NCI-H1417 treated with DMSO at 0.1 percent for 48 hours (cell line): ENCODE measurements at regions not wholly inside any gene's neighbourhood (a gene's known extent, or its start where the extent isn't known, plus 50 kb on each side); places are given as distances from the start of the nearest gene placed in this dataset.
"Not testable (repeated sequence)": the region's sequence is repeated elsewhere in the genome, so short reads cannot be mapped to it uniquely, and the experiment has no call there.

Experiments used
- DNase-seq: peaks from one replicate; lab custom pipeline; 2025; lab: John Stamatoyannopoulos, UW

DNA sequence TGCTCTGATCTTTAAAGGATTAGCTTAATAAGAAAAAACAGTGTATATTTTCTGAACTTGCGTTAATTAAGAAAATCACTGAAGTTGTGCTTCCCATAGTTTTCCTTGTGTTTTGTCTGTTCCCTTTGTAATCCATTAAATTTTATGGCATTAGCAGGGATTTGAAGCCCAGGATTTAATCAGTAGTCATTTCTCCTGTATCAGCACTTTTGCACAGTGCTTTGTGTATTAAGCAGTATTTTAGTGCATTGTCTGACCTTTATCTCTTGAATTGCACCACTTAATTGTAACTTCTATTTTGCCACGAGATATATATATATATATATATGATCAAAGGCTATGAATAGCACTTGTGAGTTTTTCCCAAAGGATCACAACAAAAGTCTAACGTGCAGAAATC, 133.7 kb downstream of the S1PR1 start:
- DNase-seq, result no peak

GRCh38 chr1:101371259-101371658, 134.4 kb downstream of the S1PR1 start:
- no peak for DNase-seq

DNA sequence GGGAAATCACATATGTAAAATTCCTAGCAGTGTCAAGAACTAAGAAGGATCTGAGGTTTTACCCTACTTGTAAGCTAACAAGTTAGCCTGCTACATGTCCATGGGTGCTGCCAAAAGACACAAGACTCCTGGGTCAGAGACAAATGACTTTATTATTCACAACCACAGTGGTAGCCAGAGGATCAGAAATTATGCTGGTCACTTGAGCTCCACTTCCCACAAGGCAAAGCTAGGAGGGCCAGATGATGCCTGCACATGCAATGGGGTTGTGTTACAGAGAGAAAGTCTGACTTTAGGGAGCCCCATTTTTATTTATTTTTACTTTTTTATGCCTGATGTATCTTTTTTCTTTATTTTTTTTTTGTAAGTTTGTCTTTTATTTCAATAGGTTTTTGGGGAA, 136.8 kb downstream of the S1PR1 start:
- no peak for DNase-seq

DNA sequence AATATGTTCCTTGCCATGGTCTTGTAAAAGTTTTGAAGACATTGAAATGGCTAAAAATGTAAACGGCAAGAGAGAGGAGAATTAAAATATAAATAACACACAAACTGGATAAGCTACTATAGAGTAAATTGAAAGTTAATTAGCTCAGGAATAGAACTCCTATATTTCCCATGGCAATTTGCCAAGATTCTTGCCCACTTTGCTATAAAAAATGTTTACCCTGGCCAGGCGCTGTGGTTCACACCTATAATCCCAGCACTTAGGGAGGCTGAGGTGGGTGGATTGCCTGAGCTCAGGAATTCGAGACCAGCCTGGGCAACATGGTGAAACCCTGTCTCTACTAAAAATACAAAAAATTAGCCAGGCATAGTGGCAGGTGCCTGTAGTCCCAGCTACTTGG, 138.6 kb downstream of the S1PR1 start:
- DNase-seq, result not testable (repeated sequence)

GRCh38 chr1:101376121-101377083, 139.6 kb downstream of the S1PR1 start:
- no peak for DNase-seq

DNA sequence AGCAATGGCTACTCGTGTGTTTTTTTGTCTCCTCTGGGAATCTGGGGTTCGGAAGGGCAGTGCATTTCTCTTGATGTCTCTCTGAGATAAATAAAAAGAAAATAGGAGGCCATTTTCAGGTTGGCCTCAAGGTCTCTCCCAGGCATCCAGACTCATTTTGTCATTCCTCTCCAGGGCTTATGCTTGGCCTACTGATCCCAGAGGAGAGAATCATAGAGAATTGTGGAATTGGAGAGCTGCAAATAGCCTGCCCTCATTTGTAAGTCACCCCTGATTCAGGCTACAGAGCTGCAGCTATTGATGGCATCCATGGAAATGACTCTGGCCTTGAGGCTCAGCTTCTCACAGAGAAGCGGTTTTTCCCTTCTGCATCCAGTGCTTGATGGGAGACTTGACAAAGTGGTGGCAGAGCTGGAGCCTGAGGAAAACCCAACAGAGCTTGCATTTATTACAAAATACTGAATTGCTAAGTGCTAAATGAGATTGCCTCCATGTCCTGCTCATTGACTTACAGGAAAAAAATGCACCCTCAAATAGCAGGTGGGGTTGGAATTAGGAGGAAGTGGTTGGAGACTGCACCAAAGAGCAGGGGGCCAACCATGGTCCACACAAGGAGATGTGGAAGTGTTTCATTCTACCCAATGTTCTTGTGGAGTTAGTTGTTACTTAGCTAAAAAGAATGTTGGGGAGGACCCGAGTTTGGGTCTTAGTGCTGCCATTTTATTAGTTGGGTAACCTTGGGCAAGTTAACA, 140.4 kb downstream of the S1PR1 start:
- no peak for DNase-seq

DNA sequence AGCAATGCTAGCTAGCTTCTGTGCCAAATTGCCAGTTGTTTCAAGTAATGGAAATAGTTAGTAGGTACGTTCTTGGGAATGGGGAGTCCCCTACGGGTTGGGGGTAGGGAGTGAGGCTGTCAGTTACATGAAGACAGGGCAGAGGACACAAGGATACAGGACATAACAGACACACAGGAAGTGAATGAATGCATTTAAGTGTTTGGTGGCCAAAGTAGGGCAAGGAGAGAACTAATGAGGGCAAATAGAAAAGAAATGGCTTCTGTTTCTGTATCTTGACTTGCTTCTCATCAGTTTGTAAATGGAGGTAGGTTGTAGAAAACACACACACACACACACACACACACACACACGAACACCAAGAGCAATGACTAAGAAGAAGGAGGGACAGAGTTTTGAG, 142.2 kb downstream of the S1PR1 start:
- no peak for DNase-seq

- no peak for DNase-seq
Measured at GRCh38 chr1:101379950-101380349, 143.1 kb downstream of the S1PR1 start.

DNA sequence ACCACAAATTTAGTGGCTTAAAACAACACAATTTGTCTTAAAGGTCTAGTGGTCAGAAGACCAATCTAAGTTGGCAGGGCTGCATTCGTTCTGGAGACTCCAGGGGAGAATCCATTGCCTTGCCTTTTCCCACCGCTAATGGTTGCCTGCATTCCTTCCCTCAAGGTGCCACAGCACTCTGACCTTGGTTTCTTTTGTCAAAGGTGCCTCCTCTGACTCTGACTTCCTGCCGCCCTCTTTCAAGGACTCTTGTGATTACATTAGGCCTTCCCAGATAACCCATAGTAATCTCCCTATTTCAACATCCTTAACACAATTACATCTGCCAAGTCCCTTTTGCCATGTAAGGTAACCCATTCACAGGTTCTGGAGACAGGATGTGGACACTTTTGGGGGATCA, 145.3 kb downstream of the S1PR1 start:
- no peak for DNase-seq

DNA sequence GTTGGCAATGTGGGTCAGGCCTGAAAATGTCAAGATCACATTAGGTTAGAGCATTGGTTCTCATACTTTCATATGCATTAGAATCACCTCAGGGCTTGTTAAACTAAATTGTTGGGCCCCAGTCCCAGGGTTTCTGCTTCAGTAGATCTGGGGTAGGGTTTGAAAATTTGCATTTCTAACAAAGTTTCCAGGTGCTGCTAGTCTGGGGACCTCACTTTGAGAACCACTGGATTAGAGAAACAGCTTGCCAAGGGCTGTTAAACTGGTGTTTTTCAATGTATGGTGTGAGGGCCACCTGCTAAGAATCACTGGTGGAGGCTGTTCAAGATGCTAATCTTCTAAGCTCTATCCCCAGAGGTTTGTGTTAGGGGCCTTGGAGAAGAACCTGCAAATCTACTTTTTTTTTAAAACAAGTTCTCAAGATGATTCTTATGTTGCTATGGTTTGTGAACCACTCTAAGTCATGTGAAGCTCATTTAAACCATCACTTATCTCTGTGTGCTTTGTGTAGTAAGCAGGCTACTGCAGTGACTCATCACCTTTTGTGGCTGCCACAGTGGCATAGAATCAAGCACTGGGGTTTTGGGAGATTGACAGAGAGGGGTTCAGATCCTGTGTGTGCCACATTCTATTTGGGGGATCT, 152.2 kb downstream of the S1PR1 start:
- DNase-seq, result no peak

DNA sequence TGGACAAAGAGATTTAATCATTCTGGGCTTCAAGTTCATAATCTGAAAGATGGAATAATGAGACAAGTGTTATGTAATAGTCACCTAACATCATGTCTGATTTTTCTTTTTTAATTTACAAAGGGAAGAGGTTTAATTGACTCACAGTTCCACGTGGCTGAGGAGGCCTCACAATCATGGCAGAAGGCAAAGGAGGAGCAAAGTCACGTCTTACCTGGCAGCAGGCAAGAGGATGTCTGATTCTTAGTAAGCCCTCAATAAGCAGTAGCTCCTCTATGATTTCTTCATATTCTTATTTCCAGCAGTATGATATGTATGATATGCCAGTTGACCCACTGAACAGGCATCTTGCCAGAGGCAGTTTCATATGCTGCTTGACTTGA, 152.7 kb downstream of the S1PR1 start:
- no peak for DNase-seq

- no peak for DNase-seq
Measured at GRCh38 chr1:101392552-101392951, 155.7 kb downstream of the S1PR1 start.

DNA sequence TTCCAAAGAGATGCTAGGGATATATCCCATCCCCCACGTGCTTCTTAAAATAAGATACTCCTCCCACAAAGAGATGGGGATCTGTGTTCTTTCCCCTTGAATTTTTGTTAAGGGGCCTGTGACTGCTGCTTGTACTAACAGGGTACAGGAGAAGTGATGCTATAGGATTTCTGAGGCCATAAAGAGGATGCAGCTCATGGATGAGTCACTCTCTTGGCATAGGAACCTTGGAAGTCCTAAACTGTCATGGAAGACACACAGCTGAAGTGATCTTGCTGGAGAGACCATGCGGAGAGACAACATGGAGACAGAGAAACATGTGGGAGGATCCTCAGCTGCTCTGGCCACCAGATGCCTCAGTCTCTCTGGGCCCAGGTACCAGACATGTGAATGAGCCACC, 157.2 kb downstream of the S1PR1 start:
- no peak for DNase-seq

- DNase-seq, result no peak
Measured at GRCh38 chr1:101399222-101399621, 162.4 kb downstream of the S1PR1 start.

- DNase-seq, result no peak
Measured at GRCh38 chr1:101406271-101406670, 169.5 kb downstream of the S1PR1 start.

DNA sequence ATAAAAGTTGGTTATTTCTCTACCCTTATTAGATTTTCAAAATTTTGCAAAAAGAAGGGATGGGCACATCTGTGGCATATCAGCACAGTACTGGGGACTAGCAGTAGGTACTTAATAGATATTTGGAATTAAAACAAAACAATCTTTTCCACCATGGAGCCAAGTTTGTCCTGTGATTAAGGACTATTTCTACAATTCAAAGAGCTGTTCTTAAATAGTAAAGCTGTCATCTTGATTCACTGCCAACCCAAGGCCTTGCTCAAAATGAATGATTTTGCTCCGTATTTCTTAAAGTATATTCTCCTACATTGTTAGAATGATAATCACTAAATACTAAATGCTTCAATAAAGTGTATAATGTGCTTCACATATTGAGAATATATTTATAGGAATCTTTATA, 169.9 kb downstream of the S1PR1 start:
- no peak for DNase-seq

DNA sequence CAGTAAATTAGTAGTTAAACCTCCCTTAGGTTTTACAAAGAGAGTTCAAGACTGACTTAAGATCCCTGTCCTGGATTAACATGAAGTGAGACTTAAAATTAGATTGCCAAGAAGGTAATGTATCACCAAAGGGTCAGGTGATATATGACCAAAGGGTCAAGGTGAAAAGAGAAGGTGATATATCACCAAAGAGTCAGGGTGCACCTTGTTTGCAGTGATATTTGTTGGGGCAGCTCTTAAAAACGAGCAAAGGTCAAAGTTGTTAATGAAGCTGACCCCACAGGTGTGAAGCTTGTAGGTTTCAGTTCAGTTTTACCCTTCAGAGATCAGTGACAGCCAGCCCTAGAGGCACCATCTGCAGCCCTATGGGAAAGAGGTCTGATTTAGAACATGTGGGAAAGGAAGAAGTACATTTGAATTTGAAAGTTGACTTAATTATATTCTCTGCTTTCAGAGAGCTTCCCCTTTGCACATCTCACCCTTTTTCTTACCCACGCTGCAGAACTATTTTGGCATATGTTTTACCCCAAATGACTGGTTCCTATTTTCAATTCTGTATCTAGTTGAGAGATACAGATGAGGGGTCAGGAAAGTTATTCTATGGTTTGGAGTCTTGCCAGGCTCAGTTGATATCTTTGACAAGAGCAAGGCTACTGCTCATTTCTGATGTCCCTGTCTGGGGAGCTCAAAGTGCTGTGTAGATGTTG, 170.8 kb downstream of the S1PR1 start:
- no peak for DNase-seq

- DNase-seq, result no peak
Measured at GRCh38 chr1:101408212-101409042, 171.6 kb downstream of the S1PR1 start.

GRCh38 chr1:101409102-101409501, 172.3 kb downstream of the S1PR1 start:
- DNase-seq, result no peak

- DNase-seq, result no peak
Measured at GRCh38 chr1:101410048-101410878, 173.4 kb downstream of the S1PR1 start.
